ENCODE measurements at regions not wholly inside any gene's neighbourhood (a gene's known extent, or its start where the extent isn't known, plus 50 kb on each side); places are given as distances from the start of the nearest gene placed in this dataset.

DNA sequence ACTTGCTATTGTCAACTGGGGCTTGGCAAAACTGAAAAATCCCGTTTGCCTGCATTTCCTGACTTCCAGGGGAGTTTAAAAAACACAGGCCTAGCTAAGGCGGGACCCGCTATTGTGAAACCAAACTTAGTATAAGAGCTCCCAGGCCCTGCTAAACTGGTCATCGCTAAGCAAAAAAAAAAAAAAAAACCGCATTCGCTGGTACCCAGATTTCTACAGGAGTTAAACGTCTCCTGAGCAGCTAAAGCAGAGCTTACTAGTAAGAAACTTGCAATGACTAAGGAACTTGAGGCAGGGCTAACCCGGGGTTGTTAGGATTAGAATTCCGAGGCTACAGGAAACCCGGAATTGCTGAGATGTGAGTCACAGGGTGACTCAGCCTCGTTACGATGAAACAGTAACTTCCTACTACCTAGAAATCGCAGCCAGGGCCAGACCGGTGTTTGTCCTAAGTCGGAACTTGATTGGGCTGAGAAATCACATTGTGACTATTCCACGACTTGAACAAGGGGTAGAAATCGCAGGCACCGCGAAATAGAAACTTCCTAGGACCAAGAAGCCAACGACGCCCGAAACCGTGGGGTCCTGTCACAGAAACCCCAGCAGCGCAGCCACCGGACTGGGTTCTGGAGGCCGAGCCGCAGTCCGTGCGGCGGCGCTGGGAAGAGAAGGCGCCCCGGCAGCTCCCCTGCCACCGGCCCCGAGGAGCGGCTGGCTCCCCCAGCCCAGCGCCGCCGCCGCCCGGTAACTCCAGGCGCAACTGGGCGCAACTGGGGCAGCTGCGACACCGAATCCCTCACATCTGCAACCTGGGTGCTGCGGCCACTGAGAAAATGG, 89.4 kb downstream of the ANXA2R start (continued):
- TF ChIP-seq MCM5 (IDR thresholded peaks at IDR 0.05; ENCODE audit: low read depth) (no peak), PHF20 (IDR thresholded peaks at IDR 0.05; ENCODE audit: partially characterized antibody) (no peak), GABPB1 (CRISPR knock-in tag; IDR thresholded peaks at IDR 0.05) (peak; percentile 27; the same call in 1 of the 2 replicates), FOS (IDR thresholded peaks at IDR 0.05; ENCODE audit: extremely low read depth, insufficient read length) (peak; percentile 68), MAFG (tag; conservative IDR thresholded peaks at IDR 0.05) (peak; percentile 18; the same call in 1 of the 2 replicates), CXXC5 (CRISPR knock-in tag; IDR thresholded peaks at IDR 0.05) (peak; percentile 23; the same call in 1 of the 2 replicates), FOSL1 (tag; conservative IDR thresholded peaks at IDR 0.05) (peak; percentile 97), RBBP5 (IDR thresholded peaks at IDR 0.05; ENCODE audit: borderline replicate concordance, insufficient read depth, low read length, poor library complexity, severe bottlenecking) (no peak), SNRNP70 (optimal IDR thresholded peaks at IDR 0.05; ENCODE audit: low read depth, low read length) (no peak), BCL6 (CRISPR knock-in tag; IDR thresholded peaks at IDR 0.05) (no peak), HMGN3 (IDR thresholded peaks at IDR 0.05; ENCODE audit: borderline replicate concordance, extremely low read depth, insufficient read length, low read depth, low read length) (no peak), ETS2 (tag; IDR thresholded peaks at IDR 0.05; ENCODE audit: borderline replicate concordance, poor library complexity, severe bottlenecking) (no peak), ZFP1 (CRISPR knock-in tag; IDR thresholded peaks at IDR 0.05) (no peak), KLF6 (CRISPR knock-in tag; IDR thresholded peaks at IDR 0.05; ENCODE audit: borderline replicate concordance) (no peak)
- TF ChIP-seq, protein P1, sequence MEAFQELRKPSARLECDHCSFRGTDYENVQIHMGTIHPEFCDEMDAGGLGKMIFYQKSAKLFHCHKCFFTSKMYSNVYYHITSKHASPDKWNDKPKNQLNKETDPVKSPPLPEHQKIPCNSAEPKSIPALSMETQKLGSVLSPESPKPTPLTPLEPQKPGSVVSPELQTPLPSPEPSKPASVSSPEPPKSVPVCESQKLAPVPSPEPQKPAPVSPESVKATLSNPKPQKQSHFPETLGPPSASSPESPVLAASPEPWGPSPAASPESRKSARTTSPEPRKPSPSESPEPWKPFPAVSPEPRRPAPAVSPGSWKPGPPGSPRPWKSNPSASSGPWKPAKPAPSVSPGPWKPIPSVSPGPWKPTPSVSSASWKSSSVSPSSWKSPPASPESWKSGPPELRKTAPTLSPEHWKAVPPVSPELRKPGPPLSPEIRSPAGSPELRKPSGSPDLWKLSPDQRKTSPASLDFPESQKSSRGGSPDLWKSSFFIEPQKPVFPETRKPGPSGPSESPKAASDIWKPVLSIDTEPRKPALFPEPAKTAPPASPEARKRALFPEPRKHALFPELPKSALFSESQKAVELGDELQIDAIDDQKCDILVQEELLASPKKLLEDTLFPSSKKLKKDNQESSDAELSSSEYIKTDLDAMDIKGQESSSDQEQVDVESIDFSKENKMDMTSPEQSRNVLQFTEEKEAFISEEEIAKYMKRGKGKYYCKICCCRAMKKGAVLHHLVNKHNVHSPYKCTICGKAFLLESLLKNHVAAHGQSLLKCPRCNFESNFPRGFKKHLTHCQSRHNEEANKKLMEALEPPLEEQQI (IDR thresholded peaks at IDR 0.05) = peak; percentile 55; the same call in 1 of the 2 replicates
- TF ChIP-seq, protein P2, sequence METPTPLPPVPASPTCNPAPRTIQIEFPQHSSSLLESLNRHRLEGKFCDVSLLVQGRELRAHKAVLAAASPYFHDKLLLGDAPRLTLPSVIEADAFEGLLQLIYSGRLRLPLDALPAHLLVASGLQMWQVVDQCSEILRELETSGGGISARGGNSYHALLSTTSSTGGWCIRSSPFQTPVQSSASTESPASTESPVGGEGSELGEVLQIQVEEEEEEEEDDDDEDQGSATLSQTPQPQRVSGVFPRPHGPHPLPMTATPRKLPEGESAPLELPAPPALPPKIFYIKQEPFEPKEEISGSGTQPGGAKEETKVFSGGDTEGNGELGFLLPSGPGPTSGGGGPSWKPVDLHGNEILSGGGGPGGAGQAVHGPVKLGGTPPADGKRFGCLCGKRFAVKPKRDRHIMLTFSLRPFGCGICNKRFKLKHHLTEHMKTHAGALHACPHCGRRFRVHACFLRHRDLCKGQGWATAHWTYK (CRISPR knock-in tag; IDR thresholded peaks at IDR 0.05) = no peak
- TF ChIP-seq, protein P3, sequence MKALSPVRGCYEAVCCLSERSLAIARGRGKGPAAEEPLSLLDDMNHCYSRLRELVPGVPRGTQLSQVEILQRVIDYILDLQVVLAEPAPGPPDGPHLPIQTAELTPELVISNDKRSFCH (CRISPR knock-in tag; IDR thresholded peaks at IDR 0.05) = no peak
- TF ChIP-seq, protein P3 (tag; IDR thresholded peaks at IDR 0.05) = no peak
- TF ChIP-seq, protein P4, sequence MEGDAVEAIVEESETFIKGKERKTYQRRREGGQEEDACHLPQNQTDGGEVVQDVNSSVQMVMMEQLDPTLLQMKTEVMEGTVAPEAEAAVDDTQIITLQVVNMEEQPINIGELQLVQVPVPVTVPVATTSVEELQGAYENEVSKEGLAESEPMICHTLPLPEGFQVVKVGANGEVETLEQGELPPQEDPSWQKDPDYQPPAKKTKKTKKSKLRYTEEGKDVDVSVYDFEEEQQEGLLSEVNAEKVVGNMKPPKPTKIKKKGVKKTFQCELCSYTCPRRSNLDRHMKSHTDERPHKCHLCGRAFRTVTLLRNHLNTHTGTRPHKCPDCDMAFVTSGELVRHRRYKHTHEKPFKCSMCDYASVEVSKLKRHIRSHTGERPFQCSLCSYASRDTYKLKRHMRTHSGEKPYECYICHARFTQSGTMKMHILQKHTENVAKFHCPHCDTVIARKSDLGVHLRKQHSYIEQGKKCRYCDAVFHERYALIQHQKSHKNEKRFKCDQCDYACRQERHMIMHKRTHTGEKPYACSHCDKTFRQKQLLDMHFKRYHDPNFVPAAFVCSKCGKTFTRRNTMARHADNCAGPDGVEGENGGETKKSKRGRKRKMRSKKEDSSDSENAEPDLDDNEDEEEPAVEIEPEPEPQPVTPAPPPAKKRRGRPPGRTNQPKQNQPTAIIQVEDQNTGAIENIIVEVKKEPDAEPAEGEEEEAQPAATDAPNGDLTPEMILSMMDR (IDR thresholded peaks at IDR 0.05 in 2 of 3, conservative IDR thresholded peaks at IDR 0.05 in 1 of 3; ENCODE audit: insufficient read depth in 2 of 3, low read depth in 1 of 3, low read length in 3 of 3) = no peak

All from K562 (cell line).